Colonic mucosa (tissue), 4 donors: ENCODE measurements at regions not wholly inside any gene's neighbourhood (a gene's known extent, or its start where the extent isn't known, plus 50 kb on each side); places are given as distances from the start of the nearest gene placed in this dataset.

Experiments used
- DNase-seq: peaks from one replicate; pipeline ENCODE4 v3.0.0-alpha.2; 2020
- H3K27ac ChIP-seq: fragments of 200-600 bp; one replicate; pipeline ENCODE4 v1.8.0; 2021
- H3K27me3 ChIP-seq: fragments of 200-600 bp; one replicate; pipeline ENCODE4 v1.8.0; 2021
- H3K36me3 ChIP-seq: fragments of 200-600 bp; one replicate; pipeline ENCODE4 v1.8.0; 2021
- H3K4me1 ChIP-seq: fragments of 200-600 bp; one replicate; pipeline ENCODE4 v1.8.0; 2021; ENCODE audit warnings: mild to moderate bottlenecking
- H3K4me3 ChIP-seq: fragments of 200-600 bp; one replicate; pipeline ENCODE4 v1.8.0; 2021
- H3K9ac ChIP-seq, 2 donors: one replicate each; pipeline ENCODE4 v1.7.0; 2013; ENCODE audit warnings: control low read depth in 2 of 2, low read depth in 2 of 2, low read length in 2 of 2
- H3K9me3 ChIP-seq: fragments of 200-600 bp; one replicate; pipeline ENCODE4 v1.8.0; 2021
- intact Hi-C: fragments of 100-400 bp; cut with DNase I; formaldehyde crosslinking; loops from one replicate; pipeline ENCODE4 v1.14.1; 2022
- TF ChIP-seq, protein P1 (sequence below): fragments of 200-600 bp; IDR thresholded peaks from one replicate; pipeline ENCODE4 v1.8.0; 2022; ENCODE audit warnings: antibody characterized with exemption, mild to moderate bottlenecking
- donor health status: healthy.
- donor health status: DM: no; HTN: no; CAD: no.
- donor health status: DM: no; HTN: no; CAD: no.

- no peak overlapping the region for H3K4me3 ChIP-seq
- no peak overlapping the region for H3K27ac ChIP-seq
- H3K9ac ChIP-seq = no peak overlapping the region
- H3K36me3 ChIP-seq = no peaks in the 10 kb centered on the region
- DNase-seq = no peak
- no peaks in the 10 kb centered on the region for H3K9me3 ChIP-seq
- TF ChIP-seq, protein P1, sequence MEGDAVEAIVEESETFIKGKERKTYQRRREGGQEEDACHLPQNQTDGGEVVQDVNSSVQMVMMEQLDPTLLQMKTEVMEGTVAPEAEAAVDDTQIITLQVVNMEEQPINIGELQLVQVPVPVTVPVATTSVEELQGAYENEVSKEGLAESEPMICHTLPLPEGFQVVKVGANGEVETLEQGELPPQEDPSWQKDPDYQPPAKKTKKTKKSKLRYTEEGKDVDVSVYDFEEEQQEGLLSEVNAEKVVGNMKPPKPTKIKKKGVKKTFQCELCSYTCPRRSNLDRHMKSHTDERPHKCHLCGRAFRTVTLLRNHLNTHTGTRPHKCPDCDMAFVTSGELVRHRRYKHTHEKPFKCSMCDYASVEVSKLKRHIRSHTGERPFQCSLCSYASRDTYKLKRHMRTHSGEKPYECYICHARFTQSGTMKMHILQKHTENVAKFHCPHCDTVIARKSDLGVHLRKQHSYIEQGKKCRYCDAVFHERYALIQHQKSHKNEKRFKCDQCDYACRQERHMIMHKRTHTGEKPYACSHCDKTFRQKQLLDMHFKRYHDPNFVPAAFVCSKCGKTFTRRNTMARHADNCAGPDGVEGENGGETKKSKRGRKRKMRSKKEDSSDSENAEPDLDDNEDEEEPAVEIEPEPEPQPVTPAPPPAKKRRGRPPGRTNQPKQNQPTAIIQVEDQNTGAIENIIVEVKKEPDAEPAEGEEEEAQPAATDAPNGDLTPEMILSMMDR = no peak
- no peaks in the 10 kb centered on the region for H3K4me1 ChIP-seq
- no peaks in the 10 kb centered on the region for H3K27me3 ChIP-seq
- intact Hi-C loops = no loop called here
Observed at GRCh38 chr11:127392575-127392974, 392.0 kb upstream of the KIRREL3 start.

DNA sequence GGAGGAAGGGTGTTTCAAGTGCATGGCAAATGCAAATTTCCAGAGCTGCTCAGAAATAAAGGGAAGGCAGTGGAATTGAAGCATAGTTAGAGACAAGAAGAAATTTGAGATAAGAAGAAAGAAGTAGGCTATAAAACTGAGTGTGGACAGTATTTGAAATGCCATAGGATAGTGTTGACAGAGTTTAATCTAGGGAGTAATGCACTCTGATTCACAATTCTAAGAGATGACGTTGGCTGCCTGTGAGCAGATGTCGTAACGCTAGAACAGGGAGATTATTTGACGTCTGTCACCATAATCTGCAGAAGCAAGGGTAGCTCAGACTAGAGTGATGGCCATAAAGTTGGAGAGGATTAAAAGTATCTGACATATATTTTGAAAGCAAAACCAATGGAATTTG is 389.9 kb upstream of the KIRREL3 start:
- no peak overlapping the region for H3K9ac ChIP-seq
- no peak overlapping the region for H3K4me3 ChIP-seq
- H3K36me3 ChIP-seq = no peaks in the 10 kb centered on the region
- intact Hi-C loops = no loop called here
- no peaks in the 10 kb centered on the region for H3K9me3 ChIP-seq
- TF ChIP-seq, protein P1 = no peak
- H3K27me3 ChIP-seq = no peaks in the 10 kb centered on the region
- no peak overlapping the region for H3K27ac ChIP-seq
- no peak for DNase-seq
- H3K4me1 ChIP-seq = no peaks in the 10 kb centered on the region

- no peaks in the 10 kb centered on the region for H3K4me1 ChIP-seq
- TF ChIP-seq, protein P1 = no peak
- H3K4me3 ChIP-seq = no peak overlapping the region
- no peak for DNase-seq
- no peaks in the 10 kb centered on the region for H3K36me3 ChIP-seq
- intact Hi-C loops = no loop called here
- H3K27me3 ChIP-seq = no peaks in the 10 kb centered on the region
- no peak overlapping the region for H3K27ac ChIP-seq
- no peak overlapping the region for H3K9ac ChIP-seq
- no peaks in the 10 kb centered on the region for H3K9me3 ChIP-seq
Observed at GRCh38 chr11:127385071-127385470, 384.5 kb upstream of the KIRREL3 start.

- H3K4me1 ChIP-seq = no peaks in the 10 kb centered on the region
- H3K27ac ChIP-seq = no peak overlapping the region
- intact Hi-C loops = no loop called here
- no peaks in the 10 kb centered on the region for H3K36me3 ChIP-seq
- no peak overlapping the region for H3K9ac ChIP-seq
- no peak overlapping the region for H3K4me3 ChIP-seq
- TF ChIP-seq, protein P1 = no peak
- DNase-seq = no peak
- no peaks in the 10 kb centered on the region for H3K9me3 ChIP-seq
- H3K27me3 ChIP-seq = no peaks in the 10 kb centered on the region
Observed at GRCh38 chr11:127383026-127383425, 382.5 kb upstream of the KIRREL3 start.

- Histone ChIP-seq H3K4me1 (no peaks in the 10 kb centered on the region), H3K9ac (no peak overlapping the region), H3K27ac (no peak overlapping the region), H3K9me3 (no peaks in the 10 kb centered on the region), H3K27me3 (no peaks in the 10 kb centered on the region), H3K4me3 (no peak overlapping the region), H3K36me3 (no peaks in the 10 kb centered on the region)
- intact Hi-C loops = no loop called here
- no peak for DNase-seq
- TF ChIP-seq, protein P1 = no peak
Observed at GRCh38 chr11:127381247-127381646, 380.7 kb upstream of the KIRREL3 start.

DNA sequence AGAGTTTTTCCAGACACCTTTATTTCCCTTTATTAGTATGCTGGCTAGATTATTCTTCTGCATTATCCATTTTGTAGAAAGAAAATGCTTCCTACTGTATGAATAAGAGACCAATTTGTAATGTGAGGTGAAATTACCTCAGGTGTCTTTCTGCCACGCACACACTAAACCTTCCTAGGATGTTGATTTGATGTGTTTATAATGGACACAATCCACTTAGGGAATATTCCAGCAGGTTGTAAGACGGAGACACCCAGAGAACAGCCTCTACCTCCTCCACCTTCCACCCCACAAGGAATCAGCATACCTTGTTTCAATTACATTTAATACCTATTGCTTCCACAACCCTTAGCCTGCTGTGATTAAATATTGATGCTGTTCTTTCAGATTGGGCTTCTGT is 379.1 kb upstream of the KIRREL3 start:
- TF ChIP-seq, protein P1 = no peak
- intact Hi-C loops = no loop called here

More for the DNA sequence above, 379.1 kb upstream of the KIRREL3 start:
- Histone ChIP-seq H3K4me1 (no peaks in the 10 kb centered on the region), H3K9me3 (no peaks in the 10 kb centered on the region), H3K27me3 (no peaks in the 10 kb centered on the region), H3K9ac (no peak overlapping the region), H3K27ac (no peak overlapping the region), H3K36me3 (no peaks in the 10 kb centered on the region), H3K4me3 (no peak overlapping the region)
- no peak for DNase-seq
